ENCODE measurements at regions not wholly inside any gene's neighbourhood (a gene's known extent, or its start where the extent isn't known, plus 50 kb on each side); places are given as distances from the start of the nearest gene placed in this dataset.

GRCh38 chr5:89004379-89004778 is 121.4 kb upstream of the MEF2C start:
- DNase-seq, result no peak
- in situ Hi-C loops (cut with MboI; ENCODE audit: low pct_unique_long_range_greater_than_20kb, low sequenced_read_pairs), result no loop called here

- in situ Hi-C loops (cut with MboI; ENCODE audit: low pct_unique_long_range_greater_than_20kb, low sequenced_read_pairs), result no loop called here
These were observed 120.6 kb upstream of the MEF2C start for GRCh38 chr5:89003563-89004036.

DNA sequence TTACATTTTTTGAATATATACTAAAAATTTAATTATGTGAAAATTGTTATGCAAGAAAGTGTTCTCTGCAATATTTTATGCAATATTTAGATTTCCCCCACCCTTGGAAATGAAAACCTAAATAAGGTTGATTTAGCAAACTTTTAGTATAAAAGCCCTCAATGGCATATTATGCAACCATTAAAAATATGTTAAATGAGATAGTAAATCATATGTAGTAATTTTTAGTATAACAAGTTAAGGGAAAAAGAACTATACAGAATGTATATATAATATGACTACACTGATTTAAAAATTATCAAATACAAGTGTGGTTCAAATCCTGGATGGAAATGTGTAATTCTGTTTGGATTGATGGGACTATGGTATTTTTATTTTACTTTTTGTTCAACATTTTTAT is 116.9 kb upstream of the MEF2C start:
- in situ Hi-C loops (cut with MboI; ENCODE audit: low pct_unique_long_range_greater_than_20kb, low sequenced_read_pairs), result no loop called here
- DNase-seq, result no peak

More at GRCh38 chr5:89003563-89004036, 120.6 kb upstream of the MEF2C start:
- no peak for DNase-seq

GRCh38 chr5:88997937-88998336 is 115.0 kb upstream of the MEF2C start:
- DNase-seq, result no peak
- in situ Hi-C loops (cut with MboI; ENCODE audit: low pct_unique_long_range_greater_than_20kb, low sequenced_read_pairs), result no loop called here

DNA sequence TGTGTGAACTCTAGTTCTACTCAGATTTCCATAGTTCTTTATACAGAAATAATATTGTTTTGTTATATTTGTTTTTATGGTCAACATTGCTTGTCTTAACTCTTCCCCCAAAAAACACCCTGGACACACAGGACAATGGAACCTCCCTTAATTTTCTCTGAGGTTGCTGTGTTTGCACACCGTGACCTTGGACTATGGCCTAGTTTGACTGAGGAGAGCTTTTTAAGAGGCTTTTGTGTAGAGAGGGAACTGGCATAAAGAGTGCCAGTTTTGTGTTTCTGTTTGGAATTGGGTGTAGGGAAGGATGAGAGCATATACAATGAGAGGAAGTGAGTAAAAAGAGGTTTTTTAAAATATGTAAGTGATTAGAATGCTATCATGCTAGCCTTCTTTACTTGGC is 101.1 kb upstream of the MEF2C start:
- in situ Hi-C loops (cut with MboI; ENCODE audit: low pct_unique_long_range_greater_than_20kb, low sequenced_read_pairs), result no loop called here
- DNase-seq, result no peak

- no peak for DNase-seq
- in situ Hi-C loops (cut with MboI; ENCODE audit: low pct_unique_long_range_greater_than_20kb, low sequenced_read_pairs), result no loop called here
These were observed 96.7 kb upstream of the MEF2C start for GRCh38 chr5:88979726-88980125.

DNA sequence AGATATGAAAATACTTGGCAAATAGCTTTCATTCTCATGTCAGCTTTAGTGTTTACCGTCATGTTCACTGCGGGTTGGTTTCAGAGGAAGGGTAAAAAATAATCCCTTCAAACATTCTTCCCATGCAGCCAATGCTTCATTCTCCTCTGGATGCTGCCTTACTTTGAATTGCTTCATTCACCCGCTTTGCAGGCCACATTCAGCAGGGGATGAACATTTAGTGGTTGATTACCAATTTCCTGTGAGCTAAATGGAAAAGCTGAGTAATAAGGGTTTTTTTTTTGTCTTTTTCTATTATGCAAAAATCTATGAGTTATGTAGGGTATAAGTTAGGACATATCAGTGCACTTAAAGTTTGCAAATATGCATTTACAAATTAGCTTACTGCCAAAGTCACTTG is 96.3 kb upstream of the MEF2C start:
- in situ Hi-C loops (cut with MboI; ENCODE audit: low pct_unique_long_range_greater_than_20kb, low sequenced_read_pairs), result no loop called here
- DNase-seq, result peak; percentile 56

GRCh38 chr5:88976914-88977313 is 93.9 kb upstream of the MEF2C start:
- in situ Hi-C loops (cut with MboI; ENCODE audit: low pct_unique_long_range_greater_than_20kb, low sequenced_read_pairs), result no loop called here

DNA sequence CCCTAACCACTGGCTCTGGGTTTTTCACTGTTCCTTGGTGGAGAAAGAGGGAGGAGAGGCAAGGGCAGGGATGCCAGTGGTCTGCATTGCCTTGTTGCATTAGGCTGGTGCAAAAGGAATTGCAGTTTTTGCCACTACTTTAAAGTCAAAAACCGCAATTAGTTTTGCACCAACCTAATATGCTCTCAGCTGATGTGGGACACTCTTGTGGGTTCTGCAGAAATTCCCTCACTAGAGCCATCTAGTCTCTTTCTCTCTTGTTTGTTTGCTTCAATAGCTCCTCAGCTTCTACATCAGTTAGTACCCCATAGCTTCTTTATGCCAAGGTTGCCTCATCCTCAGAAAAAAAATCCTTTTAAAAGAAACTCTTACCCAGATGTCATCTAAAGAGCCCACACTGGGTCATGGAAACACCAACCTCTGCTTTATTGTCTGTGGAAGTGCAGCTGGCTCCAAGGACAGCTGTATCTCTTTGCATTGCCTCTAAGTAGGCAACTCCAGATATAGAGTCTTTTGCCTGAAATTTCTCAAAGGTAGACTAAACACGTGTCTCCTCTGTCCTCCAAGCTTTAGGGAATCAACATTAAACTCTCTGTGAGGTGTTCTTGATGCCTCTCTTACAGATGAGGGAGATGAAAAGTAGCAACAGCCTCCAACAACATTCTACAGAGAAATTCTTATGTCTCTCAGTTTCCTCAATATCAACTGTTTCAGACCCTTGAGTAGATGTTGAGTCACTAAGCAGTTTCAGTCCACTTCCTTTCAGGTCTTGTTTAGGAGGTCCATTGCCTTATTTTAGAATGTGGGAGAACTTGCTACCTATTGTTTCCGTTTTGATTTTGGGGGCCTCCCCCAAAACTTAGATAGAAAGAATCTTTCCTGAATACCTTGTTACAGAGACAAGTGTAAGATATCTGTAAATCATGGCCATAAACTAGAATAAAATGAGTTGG is 84.9 kb upstream of the MEF2C start:
- no peak for DNase-seq
- in situ Hi-C loops (cut with MboI; ENCODE audit: low pct_unique_long_range_greater_than_20kb, low sequenced_read_pairs), result no loop called here

More at GRCh38 chr5:88976914-88977313, 93.9 kb upstream of the MEF2C start:
- DNase-seq, result no peak

DNA sequence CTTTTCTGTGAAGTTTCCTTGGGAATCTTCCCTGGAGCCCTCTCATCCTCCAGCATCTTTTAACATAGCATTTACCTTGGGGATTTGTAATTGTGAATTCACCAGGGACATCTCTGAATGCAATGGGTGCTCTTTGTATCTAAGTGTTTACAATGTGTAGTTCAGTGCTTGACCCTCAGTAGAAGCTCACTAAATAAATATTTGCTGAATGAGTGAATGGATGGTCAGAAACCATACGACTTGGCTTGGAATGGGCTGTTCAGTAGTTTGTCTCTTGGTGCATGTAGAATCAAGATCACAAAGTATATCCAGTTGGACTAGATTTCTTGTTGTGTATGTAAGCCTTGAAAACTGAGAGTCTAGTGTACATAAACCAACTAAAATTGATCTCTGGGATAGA is 81.8 kb upstream of the MEF2C start:
- in situ Hi-C loops (cut with MboI; ENCODE audit: low pct_unique_long_range_greater_than_20kb, low sequenced_read_pairs), result no loop called here

GRCh38 chr5:88957013-88957412 is 74.0 kb upstream of the MEF2C start:
- DNase-seq, result no peak
- in situ Hi-C loops (cut with MboI; ENCODE audit: low pct_unique_long_range_greater_than_20kb, low sequenced_read_pairs), result no loop called here

More for the DNA sequence above, 81.8 kb upstream of the MEF2C start:
- no peak for DNase-seq

DNA sequence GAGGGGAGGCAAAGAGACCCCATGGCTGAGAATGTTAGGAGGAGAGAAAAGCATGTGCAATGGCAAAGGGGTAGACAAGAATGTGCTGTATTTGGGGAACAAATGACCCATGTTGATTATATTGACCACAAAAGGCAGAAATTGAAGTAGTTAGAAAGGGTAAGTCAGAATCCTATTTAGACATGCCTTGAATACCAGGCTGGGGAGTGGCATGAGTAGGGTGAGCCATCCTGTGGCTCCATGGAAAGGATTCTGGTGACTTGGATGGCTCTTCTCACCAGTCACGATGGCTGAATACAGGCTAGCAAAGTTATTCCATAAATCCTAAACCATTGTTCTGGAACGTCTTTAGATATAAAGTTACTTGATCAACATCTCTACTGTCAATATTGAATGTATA is 73.4 kb upstream of the MEF2C start:
- in situ Hi-C loops (cut with MboI; ENCODE audit: low pct_unique_long_range_greater_than_20kb, low sequenced_read_pairs), result no loop called here
- DNase-seq, result no peak

DNA sequence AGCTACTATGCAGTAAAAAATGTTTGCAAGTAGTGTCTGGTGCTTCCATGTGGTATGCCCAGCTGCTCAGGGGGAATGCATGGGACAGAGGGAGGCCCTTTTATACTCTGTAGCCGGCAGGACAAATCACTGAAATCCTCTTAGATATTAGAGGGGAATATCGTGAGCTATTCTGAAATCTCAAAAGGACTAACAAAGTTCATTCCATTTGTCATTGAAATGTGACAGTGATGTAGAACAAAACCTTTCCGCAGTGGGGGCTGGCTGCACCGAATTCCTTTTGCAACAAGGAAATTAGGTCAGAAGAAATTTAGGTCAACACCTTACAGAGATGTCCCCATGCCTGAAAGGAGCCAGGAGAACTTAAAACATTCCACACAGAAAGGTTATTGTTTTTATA is 72.4 kb upstream of the MEF2C start:
- in situ Hi-C loops (cut with MboI; ENCODE audit: low pct_unique_long_range_greater_than_20kb, low sequenced_read_pairs), result no loop called here
- no peak for DNase-seq

GRCh38 chr5:88954511-88954910 is 71.5 kb upstream of the MEF2C start:
- no peak for DNase-seq
- in situ Hi-C loops (cut with MboI; ENCODE audit: low pct_unique_long_range_greater_than_20kb, low sequenced_read_pairs), result no loop called here

DNA sequence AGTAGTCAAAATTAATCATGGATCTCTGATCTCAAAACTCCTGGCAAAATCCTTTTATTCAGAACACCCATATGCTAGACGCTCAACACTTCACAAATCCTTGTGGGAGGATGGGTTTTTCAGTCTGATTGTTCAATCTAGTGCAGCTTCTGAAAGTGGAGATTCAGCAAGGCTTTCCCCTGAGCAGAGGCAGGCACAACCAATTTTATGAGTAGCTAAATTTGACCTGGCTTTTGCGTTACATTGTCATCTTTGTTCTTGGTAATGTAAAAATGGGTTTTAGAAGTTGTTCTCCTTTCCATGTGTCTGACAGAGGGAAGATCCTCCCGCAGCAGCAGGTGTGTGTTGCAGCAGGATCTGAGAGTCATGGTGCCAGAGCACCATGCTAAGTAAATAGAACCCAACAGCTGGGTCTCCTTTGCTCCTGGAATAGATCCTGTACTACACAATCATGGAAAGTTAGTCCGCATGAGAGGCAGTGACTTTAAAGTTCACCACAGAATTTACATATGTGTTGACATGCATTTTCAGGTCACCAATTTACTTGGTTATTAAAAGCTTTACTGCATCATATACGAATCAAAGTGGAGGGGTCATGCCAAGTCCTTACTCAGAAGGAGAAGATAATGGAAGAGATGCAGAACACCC is 70.1 kb upstream of the MEF2C start:
- DNase-seq, result no peak
- in situ Hi-C loops (cut with MboI; ENCODE audit: low pct_unique_long_range_greater_than_20kb, low sequenced_read_pairs), result no loop called here

GRCh38 chr5:88952344-88952743 is 69.4 kb upstream of the MEF2C start:
- in situ Hi-C loops (cut with MboI; ENCODE audit: low pct_unique_long_range_greater_than_20kb, low sequenced_read_pairs), result no loop called here
- no peak for DNase-seq

DNA sequence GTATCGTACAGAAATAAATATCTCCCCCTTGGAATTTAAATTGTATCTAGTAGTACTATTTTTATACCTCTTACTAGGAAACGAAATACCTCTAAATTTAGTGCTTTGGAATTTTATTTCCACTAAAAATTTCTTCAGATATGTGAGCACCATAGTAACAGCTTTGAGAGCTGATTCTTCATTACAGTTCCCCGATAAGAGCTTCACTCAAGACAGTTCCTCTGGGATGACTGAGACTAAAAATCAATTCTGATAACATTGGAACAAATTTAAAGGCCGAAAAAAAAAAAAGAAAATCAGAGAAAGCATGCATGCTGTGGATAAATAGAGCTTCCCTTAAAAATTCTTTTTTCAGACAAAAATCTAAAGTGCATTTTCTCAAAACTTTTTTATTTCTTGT is 68.5 kb upstream of the MEF2C start:
- in situ Hi-C loops (cut with MboI; ENCODE audit: low pct_unique_long_range_greater_than_20kb, low sequenced_read_pairs), result no loop called here
- no peak for DNase-seq

DNA sequence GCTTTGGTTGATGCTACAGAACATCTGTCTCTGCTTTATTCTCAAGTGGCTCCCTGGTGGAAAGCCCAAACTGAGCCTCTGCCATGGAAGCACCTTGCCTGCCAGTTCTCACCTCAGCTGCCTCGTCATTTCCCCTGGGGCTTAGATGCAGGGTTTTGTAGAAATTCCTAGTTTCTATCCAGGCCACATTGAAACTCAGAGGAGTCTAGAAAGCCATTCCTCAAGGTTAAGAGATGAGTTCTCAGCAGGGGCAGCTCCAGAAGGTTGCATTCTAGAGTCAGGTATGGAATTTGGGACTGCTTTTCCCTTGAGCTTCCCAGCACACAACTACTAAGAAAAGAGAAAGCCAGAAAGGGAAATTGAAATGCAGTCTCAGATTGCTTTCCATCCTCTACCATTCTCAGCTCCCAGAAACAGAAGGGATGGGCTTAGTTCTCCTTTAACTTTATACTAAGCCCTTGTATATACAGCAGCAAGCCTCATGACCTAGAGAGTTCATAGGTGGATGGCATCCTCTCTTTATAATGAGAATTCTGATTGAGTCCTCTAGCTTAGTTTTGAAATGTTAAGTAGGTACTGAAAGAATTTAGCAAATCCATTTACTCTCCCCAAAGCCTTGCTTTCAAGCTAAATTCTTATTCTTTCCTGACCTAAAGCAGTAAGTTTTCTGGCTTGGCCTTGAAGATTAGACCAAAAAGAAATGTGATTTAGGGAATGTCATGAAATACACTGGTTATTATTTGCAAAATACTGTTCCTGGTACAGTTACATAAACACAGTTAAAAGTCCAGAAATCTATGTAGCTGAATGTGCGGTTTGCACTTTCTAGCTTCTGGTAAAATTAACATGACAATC is 66.0 kb upstream of the MEF2C start:
- in situ Hi-C loops (cut with MboI; ENCODE audit: low pct_unique_long_range_greater_than_20kb, low sequenced_read_pairs), result no loop called here
- no peak for DNase-seq

GRCh38 chr5:88944751-88945531 is 62.0 kb upstream of the MEF2C start:
- in situ Hi-C loops (cut with MboI; ENCODE audit: low pct_unique_long_range_greater_than_20kb, low sequenced_read_pairs), result no loop called here
- peak; percentile 51 for DNase-seq
